ENCODE measurements at regions not wholly inside any gene's neighbourhood (a gene's known extent, or its start where the extent isn't known, plus 50 kb on each side); places are given as distances from the start of the nearest gene placed in this dataset.

GRCh38 chr4:168028568-168028967, 63.8 kb upstream of the ANXA10 start:
- TF ChIP-seq CTCF (IDR thresholded peaks at IDR 0.05) = no peak
- TF ChIP-seq POLR2A (IDR thresholded peaks at IDR 0.05) = no peak

All from ovary (tissue), 3 donors.